Keratinocyte (primary cell): ENCODE measurements at regions not wholly inside any gene's neighbourhood (a gene's known extent, or its start where the extent isn't known, plus 50 kb on each side); places are given as distances from the start of the nearest gene placed in this dataset.

Source experiments
- DNase-seq: peaks from one replicate; pipeline ENCODE4 v3.0.0-alpha.2; 2011; ENCODE audit warnings: low read depth, missing footprints, low spot score
- FAIRE-seq: peaks from 2 replicates; lab custom pipeline; 2011; peaks lifted over from hg19 to GRCh38; lab: Jason Lieb, UNC
- H2AFZ ChIP-seq: 2 replicates; pipeline ENCODE4 v1.6.0; 2012; ENCODE audit warnings: low read length, control low read depth, inconsistent platforms; ENCODE audit not compliant: control insufficient read depth
- H3K27ac ChIP-seq: 2 replicates; pipeline ENCODE4 v1.5.1; 2011; ENCODE audit warnings: low read length; ENCODE audit not compliant: control insufficient read depth, insufficient read depth
- H3K27me3 ChIP-seq: 3 replicates; pipeline ENCODE4 v1.6.0; 2011; ENCODE audit warnings: low read length; ENCODE audit not compliant: control insufficient read depth, insufficient read depth; ENCODE audit errors: extremely low read depth
- H3K36me3 ChIP-seq, 2 experiments: 2 replicates in 1 of 2; 3 replicates in 1 of 2; pipeline ENCODE4 v1.5.1; 2011; ENCODE audit warnings: low read length in 2 of 2, mild to moderate bottlenecking in 1 of 2; ENCODE audit not compliant: control insufficient read depth in 2 of 2, insufficient read depth in 2 of 2; ENCODE audit errors: extremely low read depth in 1 of 2
- H3K4me1 ChIP-seq: 3 replicates; pipeline ENCODE4 v1.5.1; 2011; ENCODE audit warnings: low read length; ENCODE audit not compliant: control insufficient read depth, insufficient read depth; ENCODE audit errors: extremely low read depth
- H3K4me2 ChIP-seq: 3 replicates; pipeline ENCODE4 v1.6.0; 2011; ENCODE audit warnings: low read depth, low read length; ENCODE audit not compliant: control insufficient read depth, insufficient read depth; ENCODE audit errors: extremely low read depth
- H3K4me3 ChIP-seq, 3 experiments: fragments of 200-600 bp in 1 of 3; sonication (generic) in 1 of 3; 2 replicates in 2 of 3; 3 replicates in 1 of 3; pipeline ENCODE4 v1.5.1; 2011 to 2016; ENCODE audit warnings: low read length in 3 of 3, mild to moderate bottlenecking in 3 of 3, control low read depth in 2 of 3, inconsistent platforms in 1 of 3, low read depth in 1 of 3, mixed read lengths in 1 of 3, mixed run types in 1 of 3, moderate library complexity in 1 of 3; ENCODE audit not compliant: control insufficient read depth in 2 of 3, insufficient read depth in 2 of 3; ENCODE audit errors: extremely low read depth in 1 of 3
- H3K79me2 ChIP-seq: 2 replicates; pipeline ENCODE4 v1.6.0; 2012; ENCODE audit warnings: low read length; ENCODE audit not compliant: control insufficient read depth, insufficient read depth
- H3K9ac ChIP-seq: 3 replicates; pipeline ENCODE4 v1.6.0; 2011; ENCODE audit warnings: low read length; ENCODE audit not compliant: control insufficient read depth, insufficient read depth; ENCODE audit errors: extremely low read depth
- H3K9me1 ChIP-seq: 3 replicates; pipeline ENCODE4 v1.6.0; 2011; ENCODE audit warnings: low read length; ENCODE audit not compliant: control insufficient read depth, insufficient read depth; ENCODE audit errors: extremely low read depth
- H3K9me3 ChIP-seq: 2 replicates; pipeline ENCODE4 v1.5.1; 2012; ENCODE audit warnings: low read depth, low read length; ENCODE audit not compliant: control insufficient read depth
- H4K20me1 ChIP-seq: 3 replicates; pipeline ENCODE4 v1.6.0; 2011; ENCODE audit warnings: low read length; ENCODE audit not compliant: control insufficient read depth, insufficient read depth; ENCODE audit errors: extremely low read depth
- EZH2 ChIP-seq: IDR thresholded peaks from one replicate; pipeline ENCODE4 v1.6.1; 2012; ENCODE audit warnings: inconsistent platforms, mild to moderate bottlenecking, low read length, moderate library complexity
- dilution Hi-C: fragments of 300-500 bp; cut with MboI; formaldehyde crosslinking; loops from one replicate; pipeline ENCODE4 v1.7.0; 2020; ENCODE audit warnings: low sequenced_read_pairs; ENCODE audit not compliant: extremely low pct_ligation_motif_present
- TF ChIP-seq, protein P1 (sequence below), 3 experiments: IDR thresholded peaks in 1 of 3; conservative IDR thresholded peaks in 1 of 3; optimal IDR thresholded peaks in 1 of 3; 2 replicates in 2 of 3; 3 replicates in 1 of 3; pipeline versions ENCODE3 to v1.5.1; 2011; ENCODE audit warnings: low read length in 3 of 3, mild to moderate bottlenecking in 3 of 3, moderate library complexity in 2 of 3, control low read depth in 1 of 3, inconsistent platforms in 1 of 3; ENCODE audit not compliant: insufficient read depth in 2 of 3; ENCODE audit errors: extremely low read depth in 1 of 3

DNA sequence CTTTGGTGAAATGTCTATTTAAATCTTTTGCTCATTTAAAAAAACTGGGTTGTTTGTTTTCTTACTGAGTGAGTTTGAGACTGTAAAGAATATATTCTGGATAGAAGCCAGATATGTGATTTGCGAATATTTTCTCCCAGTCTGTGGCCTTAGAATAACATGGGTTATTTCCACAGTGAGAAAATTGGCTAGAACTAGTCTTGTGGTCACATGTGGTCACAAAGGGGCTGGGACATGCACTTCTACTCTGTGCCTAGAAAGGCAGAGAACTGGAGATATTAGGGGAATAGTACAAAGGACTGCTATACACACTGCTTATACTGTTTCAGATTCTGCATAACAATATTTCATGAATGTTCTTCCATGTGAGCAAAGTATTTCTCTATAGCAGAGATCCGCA lies 79.9 kb upstream of the RGMA start:
- no peak for DNase-seq
- dilution Hi-C loops, result no loop called here
- Histone ChIP-seq H4K20me1 (no peaks in the 10 kb centered on the region), H3K79me2 (no peaks in the 10 kb centered on the region), H2AFZ (no peak overlapping the region), H3K36me3 (no peaks in the 10 kb centered on the region), H3K9me3 (no peaks in the 10 kb centered on the region), H3K4me3 (no peak overlapping the region), H3K9me1 (no peaks in the 10 kb centered on the region), H3K27me3 (no peaks in the 10 kb centered on the region), H3K9ac (no peak overlapping the region), H3K27ac (no peak overlapping the region), H3K4me2 (no peak overlapping the region), H3K4me1 (peaks cover 8% of the 10 kb centered on the region)
- FAIRE-seq, result no peak
- no peak for TF ChIP-seq EZH2
- TF ChIP-seq, protein P1, sequence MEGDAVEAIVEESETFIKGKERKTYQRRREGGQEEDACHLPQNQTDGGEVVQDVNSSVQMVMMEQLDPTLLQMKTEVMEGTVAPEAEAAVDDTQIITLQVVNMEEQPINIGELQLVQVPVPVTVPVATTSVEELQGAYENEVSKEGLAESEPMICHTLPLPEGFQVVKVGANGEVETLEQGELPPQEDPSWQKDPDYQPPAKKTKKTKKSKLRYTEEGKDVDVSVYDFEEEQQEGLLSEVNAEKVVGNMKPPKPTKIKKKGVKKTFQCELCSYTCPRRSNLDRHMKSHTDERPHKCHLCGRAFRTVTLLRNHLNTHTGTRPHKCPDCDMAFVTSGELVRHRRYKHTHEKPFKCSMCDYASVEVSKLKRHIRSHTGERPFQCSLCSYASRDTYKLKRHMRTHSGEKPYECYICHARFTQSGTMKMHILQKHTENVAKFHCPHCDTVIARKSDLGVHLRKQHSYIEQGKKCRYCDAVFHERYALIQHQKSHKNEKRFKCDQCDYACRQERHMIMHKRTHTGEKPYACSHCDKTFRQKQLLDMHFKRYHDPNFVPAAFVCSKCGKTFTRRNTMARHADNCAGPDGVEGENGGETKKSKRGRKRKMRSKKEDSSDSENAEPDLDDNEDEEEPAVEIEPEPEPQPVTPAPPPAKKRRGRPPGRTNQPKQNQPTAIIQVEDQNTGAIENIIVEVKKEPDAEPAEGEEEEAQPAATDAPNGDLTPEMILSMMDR (optimal IDR thresholded peaks at IDR 0.05 in 1 of 3, IDR thresholded peaks at IDR 0.05 in 1 of 3, conservative IDR thresholded peaks at IDR 0.05 in 1 of 3; ENCODE audit: extremely low read depth in 1 of 3, insufficient read depth in 2 of 3, low read length in 3 of 3), result no peak

DNA sequence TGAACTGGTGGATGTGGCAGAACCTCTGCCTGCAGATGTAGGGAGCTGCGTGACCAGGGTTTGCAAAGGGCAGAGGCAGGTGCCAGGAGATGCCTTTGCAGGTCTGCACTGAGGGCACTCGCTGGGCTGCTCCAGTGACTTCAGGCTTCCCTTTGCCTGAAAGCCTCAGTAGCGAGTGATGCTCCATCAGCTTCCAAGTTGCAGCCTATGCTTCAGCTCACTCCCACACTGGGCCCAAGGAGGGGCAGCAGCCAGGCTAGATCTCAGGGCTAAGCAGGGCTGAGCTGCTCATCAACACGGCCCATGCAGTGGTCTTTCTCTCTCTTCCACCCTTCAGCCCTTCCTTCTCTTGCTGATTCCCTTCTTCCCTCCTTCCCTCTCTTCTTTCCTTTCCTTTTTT lies 78.3 kb upstream of the RGMA start:
- H3K27me3 ChIP-seq, result no peaks in the 10 kb centered on the region

More for the DNA sequence above, 78.3 kb upstream of the RGMA start:
- Histone ChIP-seq H3K4me2 (no peak overlapping the region), H3K9me3 (no peaks in the 10 kb centered on the region), H3K4me3 (no peak overlapping the region), H3K79me2 (no peaks in the 10 kb centered on the region), H2AFZ (no peak overlapping the region), H3K9me1 (no peaks in the 10 kb centered on the region), H3K36me3 (no peaks in the 10 kb centered on the region), H3K27ac (no peak overlapping the region), H3K4me1 (no peaks in the 10 kb centered on the region), H4K20me1 (no peaks in the 10 kb centered on the region), H3K9ac (no peak overlapping the region)
- DNase-seq (no peak), FAIRE-seq (no peak)
- dilution Hi-C loops, result no loop called here
- TF ChIP-seq, protein P1 (optimal IDR thresholded peaks at IDR 0.05 in 1 of 3, IDR thresholded peaks at IDR 0.05 in 1 of 3, conservative IDR thresholded peaks at IDR 0.05 in 1 of 3; ENCODE audit: extremely low read depth in 1 of 3, insufficient read depth in 2 of 3, low read length in 3 of 3), result no peak
- no peak for TF ChIP-seq EZH2
